ENCODE measurements at regions not wholly inside any gene's neighbourhood (a gene's known extent, or its start where the extent isn't known, plus 50 kb on each side); places are given as distances from the start of the nearest gene placed in this dataset.

DNA sequence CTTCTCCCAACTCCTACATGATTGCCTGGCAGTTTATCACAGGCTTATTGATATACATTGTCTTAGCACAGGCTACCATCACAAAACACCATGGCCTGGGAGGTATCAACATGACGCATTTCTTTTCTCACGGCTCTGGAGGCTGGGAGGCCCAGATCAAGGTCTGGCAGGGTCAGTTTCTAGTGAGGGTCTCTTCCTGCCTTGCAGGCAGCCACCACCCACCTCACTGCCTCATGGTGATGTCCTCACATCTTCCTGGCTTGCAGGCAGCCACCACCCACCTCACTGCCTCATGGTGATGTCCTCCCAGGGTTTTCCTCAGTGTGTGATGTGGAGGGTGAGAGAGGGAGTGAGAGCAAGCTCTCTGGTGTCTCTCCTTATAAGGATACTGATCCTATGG lies 599.3 kb upstream of the MKI67 start:
- H3K4me1 ChIP-seq = peaks cover 25% of the 10 kb centered on the region
- no peak overlapping the region for H3K9ac ChIP-seq
- H3K79me2 ChIP-seq (ENCODE audit: low read depth) = no peaks in the 10 kb centered on the region
- no peak overlapping the region for H3K27ac ChIP-seq
- Mint-ChIP-seq H3K9me3 (no peaks in the 10 kb centered on the region), H3K27ac (peak overlapping the region; percentile 25), H3K4me1 (peaks cover 9% of the 10 kb centered on the region), H3K36me3 (no peaks in the 10 kb centered on the region), H3K27me3 (ENCODE audit: insufficient read depth, low read depth) (peaks cover 3% of the 10 kb centered on the region), H3K4me3 (no peak overlapping the region)
- peaks cover 5% of the 10 kb centered on the region for H3F3A ChIP-seq (ENCODE audit: low read depth)
- no peaks in the 10 kb centered on the region for H4K20me1 ChIP-seq (ENCODE audit: low read depth)
- no peak for DNase-seq (ENCODE audit: low spot score)
- no peaks in the 10 kb centered on the region for H3K27me3 ChIP-seq
- no peaks in the 10 kb centered on the region for H3K9me3 ChIP-seq (ENCODE audit: low read depth)
- H3K4me3 ChIP-seq = no peak overlapping the region
- H2AFZ ChIP-seq (replicated peaks) = no peak overlapping the region
- no peak overlapping the region for H3K4me2 ChIP-seq
- TF ChIP-seq, protein P1, sequence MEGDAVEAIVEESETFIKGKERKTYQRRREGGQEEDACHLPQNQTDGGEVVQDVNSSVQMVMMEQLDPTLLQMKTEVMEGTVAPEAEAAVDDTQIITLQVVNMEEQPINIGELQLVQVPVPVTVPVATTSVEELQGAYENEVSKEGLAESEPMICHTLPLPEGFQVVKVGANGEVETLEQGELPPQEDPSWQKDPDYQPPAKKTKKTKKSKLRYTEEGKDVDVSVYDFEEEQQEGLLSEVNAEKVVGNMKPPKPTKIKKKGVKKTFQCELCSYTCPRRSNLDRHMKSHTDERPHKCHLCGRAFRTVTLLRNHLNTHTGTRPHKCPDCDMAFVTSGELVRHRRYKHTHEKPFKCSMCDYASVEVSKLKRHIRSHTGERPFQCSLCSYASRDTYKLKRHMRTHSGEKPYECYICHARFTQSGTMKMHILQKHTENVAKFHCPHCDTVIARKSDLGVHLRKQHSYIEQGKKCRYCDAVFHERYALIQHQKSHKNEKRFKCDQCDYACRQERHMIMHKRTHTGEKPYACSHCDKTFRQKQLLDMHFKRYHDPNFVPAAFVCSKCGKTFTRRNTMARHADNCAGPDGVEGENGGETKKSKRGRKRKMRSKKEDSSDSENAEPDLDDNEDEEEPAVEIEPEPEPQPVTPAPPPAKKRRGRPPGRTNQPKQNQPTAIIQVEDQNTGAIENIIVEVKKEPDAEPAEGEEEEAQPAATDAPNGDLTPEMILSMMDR (IDR thresholded peaks at IDR 0.05) = no peak
- TF ChIP-seq EZH2 (IDR thresholded peaks at IDR 0.05) = no peak
- no peak for TF ChIP-seq EZH2phosphoT487 (IDR thresholded peaks at IDR 0.05)
- no peaks in the 10 kb centered on the region for H3K36me3 ChIP-seq

DNA sequence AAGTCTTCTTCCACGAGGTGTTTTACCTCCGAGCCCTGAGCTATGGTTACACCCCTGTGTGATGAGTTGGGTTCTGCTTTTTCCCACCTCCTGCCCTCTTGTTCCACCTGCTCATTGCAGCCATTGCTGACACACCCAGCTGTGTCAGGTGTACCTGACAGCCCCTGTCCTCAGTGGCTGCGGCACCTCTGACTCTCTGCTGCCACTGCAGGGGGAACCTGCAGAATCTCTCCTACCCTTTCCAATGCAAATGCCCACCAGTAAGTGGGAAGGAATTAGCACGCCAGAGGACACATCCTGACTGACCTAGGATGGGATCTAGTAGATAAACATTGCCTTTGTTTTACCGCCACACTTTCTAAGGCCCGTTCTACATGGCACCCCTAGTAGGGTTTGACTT lies 600.9 kb upstream of the MKI67 start:
- Histone ChIP-seq H3K9me3 (ENCODE audit: low read depth) (no peaks in the 10 kb centered on the region), H3K27ac (no peak overlapping the region), H3K4me2 (peak overlapping the region; percentile 8), H3F3A (ENCODE audit: low read depth) (peaks cover 5% of the 10 kb centered on the region), H3K4me3 (no peak overlapping the region), H2AFZ (replicated peaks) (no peak overlapping the region), H3K36me3 (no peaks in the 10 kb centered on the region), H3K9ac (no peak overlapping the region), H3K79me2 (ENCODE audit: low read depth) (no peaks in the 10 kb centered on the region), H3K4me1 (peaks cover 25% of the 10 kb centered on the region), H4K20me1 (ENCODE audit: low read depth) (no peaks in the 10 kb centered on the region), H3K27me3 (no peaks in the 10 kb centered on the region)
- peaks cover 3% of the 10 kb centered on the region for H3K27me3 Mint-ChIP-seq (ENCODE audit: insufficient read depth, low read depth)
- no peaks in the 10 kb centered on the region for H3K9me3 Mint-ChIP-seq
- H3K4me3 Mint-ChIP-seq = no peak overlapping the region
- H3K4me1 Mint-ChIP-seq = peaks cover 3% of the 10 kb centered on the region
- no peak overlapping the region for H3K27ac Mint-ChIP-seq
- H3K36me3 Mint-ChIP-seq = no peaks in the 10 kb centered on the region
- TF ChIP-seq, protein P1 (IDR thresholded peaks at IDR 0.05) = no peak
- no peak for TF ChIP-seq EZH2 (IDR thresholded peaks at IDR 0.05)
- TF ChIP-seq EZH2phosphoT487 (IDR thresholded peaks at IDR 0.05) = no peak
- no peak for DNase-seq (ENCODE audit: low spot score)

DNA sequence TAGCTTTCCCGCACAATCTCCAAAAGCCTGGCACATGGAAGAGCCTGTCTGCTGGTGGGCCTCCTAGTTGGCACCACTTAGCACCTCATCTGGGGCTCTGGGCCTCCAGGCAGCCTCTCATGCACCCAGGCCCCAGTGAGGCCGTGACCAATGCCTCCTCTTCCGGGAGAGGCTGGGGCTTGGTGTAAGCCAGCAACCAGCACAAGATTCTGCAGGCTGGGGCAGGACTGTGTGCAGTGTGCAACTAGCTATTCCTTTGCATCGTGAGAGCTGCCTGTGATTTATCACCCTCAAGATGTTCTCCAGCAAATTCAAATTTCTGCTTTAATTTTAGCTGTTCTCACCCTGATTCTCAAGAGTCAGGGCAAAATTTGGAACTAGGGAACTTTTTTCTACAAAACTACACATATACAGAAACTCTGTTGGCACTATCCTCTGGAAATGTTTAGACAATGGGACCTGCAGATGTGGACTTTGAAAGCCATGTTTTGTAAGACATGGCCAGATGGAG lies 603.7 kb upstream of the MKI67 start:
- Mint-ChIP-seq H3K4me1 (peaks cover 4% of the 10 kb centered on the region), H3K36me3 (no peaks in the 10 kb centered on the region), H3K9me3 (no peaks in the 10 kb centered on the region), H3K27me3 (ENCODE audit: insufficient read depth, low read depth) (no peaks in the 10 kb centered on the region), H3K4me3 (no peak overlapping the region), H3K27ac (no peak overlapping the region)
- Histone ChIP-seq H3K79me2 (ENCODE audit: low read depth) (no peaks in the 10 kb centered on the region), H3K27ac (no peak overlapping the region), H4K20me1 (ENCODE audit: low read depth) (no peaks in the 10 kb centered on the region), H3K9ac (no peak overlapping the region), H3K27me3 (no peaks in the 10 kb centered on the region), H3K36me3 (no peaks in the 10 kb centered on the region), H3F3A (ENCODE audit: low read depth) (peaks cover 5% of the 10 kb centered on the region), H3K9me3 (ENCODE audit: low read depth) (no peaks in the 10 kb centered on the region), H3K4me1 (peaks cover 25% of the 10 kb centered on the region), H3K4me2 (no peak overlapping the region), H2AFZ (replicated peaks) (no peak overlapping the region), H3K4me3 (no peak overlapping the region)
- TF ChIP-seq, protein P1 (IDR thresholded peaks at IDR 0.05) = no peak
- TF ChIP-seq EZH2phosphoT487 (IDR thresholded peaks at IDR 0.05) (no peak), EZH2 (IDR thresholded peaks at IDR 0.05) (no peak)
- DNase-seq (ENCODE audit: low spot score) = no peak
